ENCODE measurements at regions not wholly inside any gene's neighbourhood (a gene's known extent, or its start where the extent isn't known, plus 50 kb on each side); places are given as distances from the start of the nearest gene placed in this dataset.

- TF ChIP-seq SP1 (IDR thresholded peaks at IDR 0.05) (no peak), FOXA1 (IDR thresholded peaks at IDR 0.05) (no peak), FOXK2 (IDR thresholded peaks at IDR 0.05) (no peak), ELF4 (IDR thresholded peaks at IDR 0.05) (no peak), ARNT (IDR thresholded peaks at IDR 0.05) (no peak), PKNOX1 (IDR thresholded peaks at IDR 0.05) (no peak), BHLHE40 (IDR thresholded peaks at IDR 0.05; ENCODE audit: borderline replicate concordance) (no peak), TARDBP (IDR thresholded peaks at IDR 0.05) (no peak), ZNF384 (IDR thresholded peaks at IDR 0.05) (no peak), NFRKB (IDR thresholded peaks at IDR 0.05) (no peak), CTBP1 (IDR thresholded peaks at IDR 0.05; ENCODE audit: borderline replicate concordance) (no peak)
These were observed 164.9 kb upstream of the ADAMTS9 start for GRCh38 chr3:64852738-64853137.

Measured in HEK293T (cell line).